NCI-H82 treated with DMSO at 0.1 percent for 48 hours (cell line): ENCODE measurements at regions not wholly inside any gene's neighbourhood (a gene's known extent, or its start where the extent isn't known, plus 50 kb on each side); places are given as distances from the start of the nearest gene placed in this dataset.
A peak's percentile ranks its signal among the peaks of the same experiment; 100 is the strongest.

Experiments
- DNase-seq: peaks from one replicate; lab custom pipeline; 2025; ENCODE audit not compliant: unreplicated experiment; lab: John Stamatoyannopoulos, UW

- DNase-seq = no peak
Measured at GRCh38 chr18:38369772-38370690, 804.4 kb upstream of the CELF4 start.

DNA sequence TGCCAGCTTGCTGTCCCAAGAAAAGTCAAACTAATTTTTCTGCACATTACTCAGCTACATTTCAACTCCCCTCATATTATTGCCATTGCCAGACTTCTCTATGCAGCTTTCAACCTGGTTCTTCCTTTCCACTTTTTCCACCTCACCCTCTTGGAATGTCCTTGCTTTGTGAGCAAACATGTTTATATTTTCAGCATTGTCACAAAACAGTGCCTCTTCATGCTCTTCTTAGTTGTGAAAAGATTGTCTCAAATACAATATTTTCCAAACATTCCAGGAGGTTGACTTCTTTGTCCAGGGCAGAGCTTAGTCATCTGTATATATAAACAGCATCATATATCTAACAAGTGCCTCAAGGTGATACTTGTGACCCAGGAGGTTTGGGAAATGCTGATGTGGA lies 803.3 kb upstream of the CELF4 start:
- DNase-seq = no peak

DNA sequence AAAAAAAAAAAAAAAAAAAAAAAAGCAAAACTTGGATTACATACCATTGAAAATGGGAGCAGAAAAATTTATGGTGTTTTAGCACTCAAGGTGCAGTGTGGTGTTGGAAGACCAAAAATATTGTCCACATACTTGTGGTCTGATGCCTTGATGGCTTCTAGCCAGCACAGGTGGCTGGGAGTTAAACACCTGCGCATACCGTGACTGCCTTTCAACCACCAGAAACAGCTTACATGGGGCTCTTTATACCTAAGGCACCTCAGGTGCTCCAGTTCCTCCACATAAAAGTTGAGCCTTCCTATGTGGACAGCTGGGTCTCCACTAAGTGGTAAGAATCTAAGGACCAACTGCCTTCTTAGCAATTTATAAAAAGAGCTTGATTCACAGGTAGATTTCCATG lies 802.6 kb upstream of the CELF4 start:
- DNase-seq = no peak

- no peak for DNase-seq
Measured at GRCh38 chr18:38367473-38367872, 801.9 kb upstream of the CELF4 start.

GRCh38 chr18:38362286-38362792 lies 796.7 kb upstream of the CELF4 start:
- DNase-seq = peak; percentile 37

GRCh38 chr18:38358805-38359657 lies 793.4 kb upstream of the CELF4 start:
- no peak for DNase-seq

GRCh38 chr18:38353149-38353548 lies 787.6 kb upstream of the CELF4 start:
- no peak for DNase-seq

DNA sequence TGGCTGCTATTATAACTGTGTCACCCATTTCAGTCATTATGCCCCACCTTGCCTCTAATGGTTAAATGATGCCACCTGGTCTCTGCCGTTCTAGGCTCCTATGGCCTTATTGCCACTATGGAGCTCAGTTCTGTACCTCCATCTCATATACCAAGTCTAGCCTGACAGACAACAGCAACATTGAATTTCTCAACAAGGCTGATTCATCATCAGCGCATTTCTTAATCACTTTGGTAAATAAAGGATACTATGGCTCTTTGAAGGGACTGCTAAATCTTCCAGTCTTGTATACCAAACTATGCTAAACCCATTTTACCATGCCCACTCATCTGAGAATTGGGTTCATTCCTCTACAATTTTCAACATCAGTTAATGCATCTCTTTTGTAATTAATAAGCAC lies 784.5 kb upstream of the CELF4 start:
- no peak for DNase-seq

DNA sequence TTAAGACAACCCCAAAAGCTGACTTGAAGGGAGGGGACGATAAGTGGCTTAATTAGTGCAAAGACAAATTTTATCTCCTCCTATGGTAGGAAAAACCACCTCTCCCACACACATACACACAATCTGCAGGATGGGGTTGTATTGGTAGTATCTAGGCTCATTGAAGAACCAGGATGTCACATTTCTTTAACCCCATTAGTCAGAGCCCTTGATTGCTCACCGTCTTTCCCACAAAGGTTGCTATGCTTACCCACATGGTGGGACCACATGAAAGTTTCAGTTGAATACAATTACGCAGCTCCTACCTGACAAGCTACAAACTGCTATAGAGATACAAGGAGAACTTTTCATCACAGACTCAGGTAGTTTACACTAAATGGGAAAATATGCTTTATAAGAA lies 765.0 kb upstream of the CELF4 start:
- DNase-seq = no peak

DNA sequence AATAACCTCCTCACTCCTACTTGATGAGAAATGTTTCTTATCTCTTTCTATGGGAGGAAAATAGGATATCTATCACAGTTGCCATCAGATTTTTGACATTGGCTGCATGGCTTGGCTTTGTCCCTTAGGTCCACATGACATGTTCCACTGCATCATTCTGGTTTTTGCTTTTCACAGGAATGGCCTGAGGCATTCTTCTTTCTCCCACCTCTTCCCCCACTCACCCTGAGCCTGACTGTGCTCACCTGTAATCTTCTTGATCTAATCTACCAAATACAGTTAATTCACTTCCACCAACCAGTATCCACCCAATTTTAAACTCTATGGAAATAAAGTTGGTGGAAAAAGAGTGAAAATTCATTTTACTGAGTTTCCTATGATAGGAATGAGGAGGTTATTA lies 763.5 kb upstream of the CELF4 start:
- DNase-seq = no peak

DNA sequence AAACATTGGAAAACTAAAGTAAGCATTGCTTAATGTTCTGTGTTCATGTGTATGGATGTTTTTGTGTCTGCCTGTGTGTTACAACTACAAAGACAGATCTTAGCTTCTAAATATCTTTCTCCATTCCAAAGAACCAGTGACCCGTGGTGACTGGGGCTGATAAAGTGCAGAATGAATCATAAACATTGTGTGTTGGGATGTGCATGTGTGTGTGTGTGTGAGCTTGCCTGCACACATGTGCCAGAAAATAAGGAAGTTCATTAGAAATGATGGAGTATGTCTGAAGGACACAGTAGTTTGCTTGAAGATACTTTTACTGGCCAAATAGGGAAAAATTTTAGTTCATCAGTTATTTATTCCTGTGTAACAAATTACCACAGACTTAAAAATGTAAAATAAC lies 756.6 kb upstream of the CELF4 start:
- DNase-seq = no peak

GRCh38 chr18:38321262-38321661 lies 755.7 kb upstream of the CELF4 start:
- DNase-seq = peak; percentile 88

GRCh38 chr18:38318416-38318815 lies 752.8 kb upstream of the CELF4 start:
- no peak for DNase-seq

DNA sequence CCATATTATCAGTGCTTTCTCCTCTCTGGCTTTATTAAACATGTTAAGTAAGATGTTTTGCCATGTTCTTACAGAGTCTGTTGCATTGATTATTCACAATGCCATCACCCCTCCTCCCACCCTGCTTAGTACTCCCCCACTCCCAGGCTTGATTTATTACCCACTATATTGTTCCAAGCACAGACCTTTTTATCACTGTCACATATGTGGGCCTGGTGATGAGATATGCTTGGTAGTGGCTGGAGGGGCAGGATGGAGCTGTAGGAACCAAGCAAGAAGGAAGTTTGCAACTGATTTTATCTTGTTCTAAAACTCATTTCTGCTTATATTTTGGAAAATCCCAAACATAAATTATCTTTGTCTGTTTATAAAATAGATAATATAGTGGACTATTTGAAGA lies 748.2 kb upstream of the CELF4 start:
- no peak for DNase-seq

DNA sequence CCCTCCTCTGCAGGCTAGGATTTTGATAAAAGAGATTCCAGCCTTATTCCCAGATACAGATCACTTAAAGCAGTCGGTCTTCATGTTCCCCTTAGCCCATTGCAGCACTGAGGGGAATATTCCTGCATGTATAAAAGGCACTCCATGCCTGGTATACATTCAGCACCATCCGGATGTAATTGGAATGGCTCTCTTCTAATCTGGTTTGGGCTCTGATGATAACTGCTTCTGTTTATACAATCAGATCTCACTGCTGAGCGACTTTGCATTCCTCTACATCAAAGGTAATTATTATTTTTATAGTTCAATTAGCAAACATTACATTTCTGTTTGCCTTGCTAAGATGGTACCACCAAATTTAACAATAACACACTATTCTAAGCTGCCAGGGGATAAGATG lies 746.9 kb upstream of the CELF4 start:
- DNase-seq = no peak

DNA sequence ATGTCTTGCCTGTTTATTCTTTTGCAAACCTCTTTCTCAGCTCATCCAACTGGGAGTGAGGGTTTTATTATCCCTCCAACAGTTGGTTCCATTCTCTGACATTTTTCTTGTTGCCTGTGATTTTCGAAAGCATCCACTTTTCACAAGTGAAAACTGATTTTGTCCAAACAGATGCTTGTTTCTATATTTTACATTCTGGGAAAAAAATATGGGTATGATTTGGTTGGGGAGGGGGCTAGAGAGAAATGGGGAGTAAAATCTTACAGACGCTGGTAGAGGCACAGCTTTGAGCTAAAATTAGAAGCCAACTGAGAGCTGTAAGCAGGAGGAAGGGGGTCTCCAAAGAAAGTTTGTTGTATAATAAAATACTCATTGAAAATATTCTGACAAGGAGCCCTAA lies 745.3 kb upstream of the CELF4 start:
- no peak for DNase-seq

DNA sequence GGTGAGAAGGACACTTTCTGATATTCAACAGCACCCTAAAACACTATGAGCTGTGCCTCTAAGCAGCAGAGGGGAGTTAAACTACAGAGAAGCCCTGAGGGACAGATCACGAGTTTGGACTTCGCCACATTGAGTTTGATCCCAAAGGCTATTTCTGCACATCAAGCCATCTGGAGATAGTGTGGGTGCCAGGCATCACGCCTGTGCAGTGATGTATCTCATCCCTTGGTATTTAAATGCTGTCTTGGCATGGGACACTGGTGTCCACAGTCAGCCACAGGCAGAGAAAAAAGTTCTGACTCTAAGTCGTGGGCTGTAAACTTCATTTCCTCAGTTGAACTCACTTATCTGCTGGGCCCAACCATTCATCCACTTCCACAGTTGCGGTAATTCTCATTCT lies 742.3 kb upstream of the CELF4 start:
- no peak for DNase-seq

GRCh38 chr18:38305961-38306360 lies 740.4 kb upstream of the CELF4 start:
- no peak for DNase-seq

GRCh38 chr18:38301621-38302020 lies 736.0 kb upstream of the CELF4 start:
- no peak for DNase-seq

GRCh38 chr18:38297910-38298309 lies 732.3 kb upstream of the CELF4 start:
- peak; percentile 60 for DNase-seq

GRCh38 chr18:38290229-38290628 lies 724.6 kb upstream of the CELF4 start:
- no peak for DNase-seq

DNA sequence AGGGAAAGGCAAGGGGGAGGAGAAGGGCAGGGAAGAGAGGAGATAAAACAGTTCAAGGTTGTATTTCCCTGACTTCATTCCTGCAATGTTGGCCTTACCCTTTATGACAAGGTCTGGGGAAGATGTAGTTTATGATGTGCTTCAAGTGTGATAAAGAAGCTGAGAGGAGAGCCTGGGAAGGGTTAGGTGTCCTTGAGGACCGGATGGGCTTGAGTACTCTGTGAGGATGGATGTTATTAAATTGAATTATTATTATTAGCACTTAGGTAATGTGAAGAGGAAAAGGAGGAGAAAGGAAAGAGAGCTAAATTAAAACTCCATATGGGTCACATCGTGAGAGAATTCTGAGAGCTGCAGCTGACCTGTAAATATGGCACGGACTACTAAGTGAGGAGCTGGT lies 719.4 kb upstream of the CELF4 start:
- no peak for DNase-seq
